BE2C (cell line): ENCODE measurements at regions not wholly inside any gene's neighbourhood (a gene's known extent, or its start where the extent isn't known, plus 50 kb on each side); places are given as distances from the start of the nearest gene placed in this dataset.

Source experiments
- DNase-seq: peaks from one replicate; pipeline ENCODE4 v3.0.0-alpha.2; 2020
- H3K27me3 ChIP-seq: fragments of 250-450 bp; sonication (Bioruptor Pico); 2 replicates; pipeline ENCODE4 v1.5.1; 2020; ENCODE audit warnings: mild to moderate bottlenecking
- H3K36me3 ChIP-seq: fragments of 250-450 bp; sonication (Bioruptor Pico); 2 replicates; pipeline ENCODE4 v1.5.1; 2020; ENCODE audit warnings: mild to moderate bottlenecking
- H3K4me1 ChIP-seq: fragments of 250-450 bp; sonication (Bioruptor Pico); 2 replicates; pipeline ENCODE4 v1.5.1; 2020
- H3K4me3 ChIP-seq: 2 replicates; pipeline ENCODE4 v1.5.1; 2011; ENCODE audit warnings: low read depth, low read length
- H3K9me3 ChIP-seq: fragments of 250-450 bp; sonication (Bioruptor Pico); 2 replicates; pipeline ENCODE4 v1.5.1; 2020
- CTCF ChIP-seq: IDR thresholded peaks from 2 replicates; pipeline ENCODE4 v1.5.1; 2012; ENCODE audit warnings: mild to moderate bottlenecking, low read depth, low read length

- Histone ChIP-seq H3K36me3 (no peaks in the 10 kb centered on the region), H3K4me3 (no peak overlapping the region), H3K4me1 (no peaks in the 10 kb centered on the region), H3K9me3 (no peaks in the 10 kb centered on the region), H3K27me3 (no peaks in the 10 kb centered on the region)
- DNase-seq = no peak
- no peak for TF ChIP-seq CTCF
Measured at GRCh38 chr6:16985513-16986284, 116.2 kb upstream of the STMND1 start.

GRCh38 chr6:16982807-16983206 is 119.0 kb upstream of the STMND1 start:
- TF ChIP-seq CTCF = no peak
- H3K27me3 ChIP-seq = no peaks in the 10 kb centered on the region
- DNase-seq = no peak
- no peaks in the 10 kb centered on the region for H3K9me3 ChIP-seq
- H3K4me1 ChIP-seq = no peaks in the 10 kb centered on the region
- no peaks in the 10 kb centered on the region for H3K36me3 ChIP-seq
- no peak overlapping the region for H3K4me3 ChIP-seq

GRCh38 chr6:16979677-16980370 is 122.0 kb upstream of the STMND1 start:
- no peaks in the 10 kb centered on the region for H3K4me1 ChIP-seq
- DNase-seq = no peak
- TF ChIP-seq CTCF = no peak
- H3K27me3 ChIP-seq = no peaks in the 10 kb centered on the region
- H3K4me3 ChIP-seq = no peak overlapping the region
- H3K36me3 ChIP-seq = no peaks in the 10 kb centered on the region
- no peaks in the 10 kb centered on the region for H3K9me3 ChIP-seq

GRCh38 chr6:16978686-16979085 is 123.2 kb upstream of the STMND1 start:
- DNase-seq = no peak
- TF ChIP-seq CTCF = no peak
- no peaks in the 10 kb centered on the region for H3K4me1 ChIP-seq
- H3K27me3 ChIP-seq = no peaks in the 10 kb centered on the region
- H3K9me3 ChIP-seq = no peaks in the 10 kb centered on the region
- no peak overlapping the region for H3K4me3 ChIP-seq
- no peaks in the 10 kb centered on the region for H3K36me3 ChIP-seq

GRCh38 chr6:16976385-16977183 is 125.3 kb upstream of the STMND1 start:
- H3K27me3 ChIP-seq = no peaks in the 10 kb centered on the region; the same call in 1 of the 2 replicates
- no peak for DNase-seq
- no peaks in the 10 kb centered on the region for H3K9me3 ChIP-seq
- H3K4me1 ChIP-seq = no peaks in the 10 kb centered on the region
- H3K36me3 ChIP-seq = no peaks in the 10 kb centered on the region
- no peak for TF ChIP-seq CTCF
- H3K4me3 ChIP-seq = no peak overlapping the region
